Vagina (tissue), 2 donors: ENCODE measurements at regions not wholly inside any gene's neighbourhood (a gene's known extent, or its start where the extent isn't known, plus 50 kb on each side); places are given as distances from the start of the nearest gene placed in this dataset.
A peak's percentile ranks its signal among the peaks of the same experiment; 100 is the strongest.

Experiments
- DNase-seq, 2 donors: peaks; one replicate each; pipeline ENCODE4 v3.0.0-alpha.2; 2017; ENCODE audit errors: extremely low spot score in 2 of 2
- H3K27ac ChIP-seq: fragments of 200-600 bp; sonication (generic); one replicate; pipeline ENCODE4 v1.5.1; 2019
- H3K27me3 ChIP-seq: fragments of 200-600 bp; sonication (generic); one replicate; pipeline ENCODE4 v1.5.1; 2019
- H3K36me3 ChIP-seq, 2 donors: fragments of 200-600 bp; sonication (generic); one replicate each; pipeline ENCODE4 v1.5.1; 2017 to 2019
- H3K4me1 ChIP-seq: fragments of 200-600 bp; sonication (generic); one replicate; pipeline ENCODE4 v1.5.1; 2019
- H3K4me3 ChIP-seq, 2 donors: fragments of 200-600 bp; sonication (generic); 1 replicate in 1 of 2; 2 replicates in 1 of 2; pipeline ENCODE4 v1.5.1; 2016 to 2019
- H3K9me3 ChIP-seq: fragments of 200-600 bp; sonication (generic); one replicate; pipeline ENCODE4 v1.5.1; 2019
- POLR2A ChIP-seq, 2 donors: fragments of 450-650 bp; IDR thresholded peaks; one replicate each; pipeline ENCODE4 v1.6.1; 2017; ENCODE audit warnings: antibody characterized with exemption in 2 of 2, mild to moderate bottlenecking in 2 of 2, moderate library complexity in 2 of 2
- POLR2AphosphoS5 ChIP-seq, 2 donors: sonication (generic); formaldehyde crosslinking; IDR thresholded peaks; one replicate each; pipeline ENCODE4 v1.9.0; 2017; ENCODE audit warnings: antibody characterized with exemption in 2 of 2, mild to moderate bottlenecking in 2 of 2, low read depth in 1 of 2; ENCODE audit not compliant: insufficient read depth in 1 of 2
- intact Hi-C: fragments of 100-400 bp; cut with DNase I; formaldehyde crosslinking; loops from one replicate; pipeline ENCODE4 v1.15.1; 2023
- TF ChIP-seq, protein P1 (sequence below), 3 experiments: fragments of 450-650 bp in 2 of 3; fragments of 200-600 bp in 1 of 3; sonication (generic) in 1 of 3; IDR thresholded peaks; one replicate each; pipeline ENCODE4 v1.5.1; 2017 to 2019; ENCODE audit warnings: antibody characterized with exemption in 3 of 3, mild to moderate bottlenecking in 2 of 3, moderate library complexity in 2 of 3

DNA sequence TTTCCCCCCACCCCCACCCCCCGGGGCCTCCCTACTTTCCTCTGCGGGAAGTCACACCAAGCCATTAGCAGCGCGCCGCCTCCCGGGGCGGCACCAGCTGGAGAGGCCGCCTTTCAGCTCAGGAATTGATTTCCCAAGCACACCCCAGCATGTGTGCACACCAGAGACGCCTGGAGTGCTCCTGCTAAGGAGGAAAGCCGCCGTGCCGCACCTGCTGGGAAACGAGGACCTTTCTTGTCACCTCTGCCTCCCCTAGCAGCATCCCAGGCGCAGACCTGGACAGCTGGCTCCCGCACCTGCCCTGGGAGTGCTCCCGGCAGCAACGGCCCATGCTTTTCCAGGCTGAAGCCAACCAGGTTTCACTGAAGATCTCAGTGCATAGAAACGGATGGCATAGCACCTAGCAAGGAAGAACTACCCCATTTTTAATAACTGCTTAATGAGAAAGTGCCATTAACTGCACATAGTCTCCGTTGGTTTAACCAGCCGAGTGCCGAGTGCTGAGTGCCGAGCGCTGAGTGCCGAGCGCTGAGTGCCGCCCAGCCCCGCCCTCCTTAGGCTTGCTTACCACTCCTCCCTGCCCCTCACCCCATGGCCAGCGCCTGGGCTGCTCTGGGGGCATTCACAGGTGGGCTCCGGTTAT is 165.0 kb downstream of the USP12 start:
- H3K27ac ChIP-seq: no peak overlapping the region
- H3K4me1 ChIP-seq: peaks cover 20% of the 10 kb centered on the region
- no peaks in the 10 kb centered on the region for H3K9me3 ChIP-seq
- H3K4me3 ChIP-seq: peak overlapping the region; percentile 33
- H3K27me3 ChIP-seq: peaks cover 4% of the 10 kb centered on the region
- DNase-seq: peak in 1 of 2 donors; percentile 52
- TF ChIP-seq POLR2A (IDR thresholded peaks at IDR 0.05): no peak
- TF ChIP-seq, protein P1, sequence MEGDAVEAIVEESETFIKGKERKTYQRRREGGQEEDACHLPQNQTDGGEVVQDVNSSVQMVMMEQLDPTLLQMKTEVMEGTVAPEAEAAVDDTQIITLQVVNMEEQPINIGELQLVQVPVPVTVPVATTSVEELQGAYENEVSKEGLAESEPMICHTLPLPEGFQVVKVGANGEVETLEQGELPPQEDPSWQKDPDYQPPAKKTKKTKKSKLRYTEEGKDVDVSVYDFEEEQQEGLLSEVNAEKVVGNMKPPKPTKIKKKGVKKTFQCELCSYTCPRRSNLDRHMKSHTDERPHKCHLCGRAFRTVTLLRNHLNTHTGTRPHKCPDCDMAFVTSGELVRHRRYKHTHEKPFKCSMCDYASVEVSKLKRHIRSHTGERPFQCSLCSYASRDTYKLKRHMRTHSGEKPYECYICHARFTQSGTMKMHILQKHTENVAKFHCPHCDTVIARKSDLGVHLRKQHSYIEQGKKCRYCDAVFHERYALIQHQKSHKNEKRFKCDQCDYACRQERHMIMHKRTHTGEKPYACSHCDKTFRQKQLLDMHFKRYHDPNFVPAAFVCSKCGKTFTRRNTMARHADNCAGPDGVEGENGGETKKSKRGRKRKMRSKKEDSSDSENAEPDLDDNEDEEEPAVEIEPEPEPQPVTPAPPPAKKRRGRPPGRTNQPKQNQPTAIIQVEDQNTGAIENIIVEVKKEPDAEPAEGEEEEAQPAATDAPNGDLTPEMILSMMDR (IDR thresholded peaks at IDR 0.05): no peak
- TF ChIP-seq POLR2AphosphoS5 (IDR thresholded peaks at IDR 0.05; ENCODE audit: insufficient read depth in 1 of 2, low read depth in 1 of 2): no peak
- intact Hi-C loops: no loop called here
- H3K36me3 ChIP-seq: no peaks in the 10 kb centered on the region

DNA sequence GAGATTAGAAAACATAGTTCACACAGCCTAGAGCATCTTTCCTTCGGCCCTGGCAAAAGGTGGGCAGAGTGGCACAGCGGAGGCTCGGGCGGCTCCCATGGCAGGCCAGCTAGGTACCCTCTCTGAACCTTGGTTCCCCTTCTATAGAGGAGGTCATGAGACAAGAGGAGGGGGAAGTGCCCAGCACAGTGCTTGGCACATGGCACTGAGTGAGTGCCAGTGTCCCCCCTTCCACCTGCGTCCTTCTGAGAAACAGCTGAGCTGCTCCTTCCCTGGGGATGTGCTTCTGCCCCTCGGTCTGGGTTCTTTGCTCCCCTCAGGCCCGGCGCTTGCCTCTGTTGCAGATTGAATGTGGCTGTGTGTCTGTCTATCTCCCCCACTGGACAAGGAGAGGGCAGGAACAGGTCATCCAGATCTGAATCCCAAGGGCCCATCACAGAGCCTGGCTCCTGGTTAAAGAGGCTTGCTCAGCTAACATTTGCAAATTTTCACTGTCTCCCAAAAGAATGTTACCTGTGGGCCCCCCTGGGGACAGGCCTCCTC is 165.6 kb downstream of the USP12 start:
- H3K4me3 ChIP-seq: peak overlapping the region in 1 of 2 donors; percentile 33
- peaks cover 4% of the 10 kb centered on the region for H3K27me3 ChIP-seq
- TF ChIP-seq, protein P1 (IDR thresholded peaks at IDR 0.05): no peak
- TF ChIP-seq POLR2A (IDR thresholded peaks at IDR 0.05): no peak
- no peak for TF ChIP-seq POLR2AphosphoS5 (IDR thresholded peaks at IDR 0.05; ENCODE audit: insufficient read depth in 1 of 2, low read depth in 1 of 2)
- peaks cover 20% of the 10 kb centered on the region for H3K4me1 ChIP-seq
- H3K36me3 ChIP-seq: no peaks in the 10 kb centered on the region
- H3K9me3 ChIP-seq: no peaks in the 10 kb centered on the region
- H3K27ac ChIP-seq: no peak overlapping the region
- intact Hi-C loops: no loop called here
- DNase-seq: peak in 1 of 2 donors; percentile 85

DNA sequence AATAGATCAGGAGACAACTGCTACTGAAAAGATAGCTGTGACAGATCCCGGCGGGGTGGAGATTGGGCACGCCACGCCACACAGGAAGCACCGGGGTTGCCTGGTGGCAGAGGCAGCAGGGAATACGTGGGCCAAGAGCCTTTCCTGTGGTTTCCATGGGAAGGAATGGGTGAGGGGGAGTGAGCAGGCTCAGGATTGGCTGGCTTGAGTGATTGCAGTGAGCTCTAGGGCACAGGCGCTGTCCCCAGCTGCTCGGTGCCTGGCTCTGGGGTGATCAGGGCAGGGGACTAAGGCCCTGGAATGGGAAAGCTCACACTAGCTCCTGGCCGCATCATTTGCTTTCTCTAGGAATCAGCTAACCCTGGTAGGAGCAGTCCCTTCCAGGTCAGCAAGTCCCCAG is 166.1 kb downstream of the USP12 start:
- Histone ChIP-seq H3K4me1 (peaks cover 20% of the 10 kb centered on the region), H3K4me3 (no peak overlapping the region), H3K27ac (no peak overlapping the region), H3K9me3 (no peaks in the 10 kb centered on the region), H3K27me3 (peaks cover 4% of the 10 kb centered on the region), H3K36me3 (no peaks in the 10 kb centered on the region)
- no peak for DNase-seq
- intact Hi-C loops: no loop called here
- TF ChIP-seq, protein P1 (IDR thresholded peaks at IDR 0.05): no peak
- TF ChIP-seq POLR2AphosphoS5 (IDR thresholded peaks at IDR 0.05; ENCODE audit: insufficient read depth in 1 of 2, low read depth in 1 of 2) (no peak), POLR2A (IDR thresholded peaks at IDR 0.05) (no peak)

DNA sequence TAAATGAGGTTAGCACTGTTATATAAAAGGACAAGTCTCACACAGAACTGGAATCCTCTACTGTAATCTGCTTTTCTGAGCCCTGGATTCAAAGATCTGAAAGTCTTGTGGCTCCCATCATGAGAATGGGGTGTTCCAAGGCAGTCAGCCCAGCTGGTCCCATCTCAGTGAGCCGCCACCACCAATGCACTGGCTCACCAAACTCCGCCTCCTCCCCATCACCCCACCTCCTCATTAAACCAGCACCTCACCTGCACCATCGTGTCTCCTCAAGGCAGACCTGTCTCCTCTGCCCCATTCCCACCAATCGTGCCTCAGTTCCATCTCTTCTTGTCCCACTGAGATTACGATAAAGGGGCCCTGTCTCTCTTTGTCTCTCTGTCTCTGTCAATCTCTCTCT is 166.7 kb downstream of the USP12 start:
- peaks cover 4% of the 10 kb centered on the region for H3K27me3 ChIP-seq
- no peak overlapping the region for H3K4me3 ChIP-seq
- intact Hi-C loops: no loop called here
- H3K4me1 ChIP-seq: peaks cover 20% of the 10 kb centered on the region
- no peak for TF ChIP-seq POLR2A (IDR thresholded peaks at IDR 0.05)
- TF ChIP-seq, protein P1 (IDR thresholded peaks at IDR 0.05): no peak
- no peak for TF ChIP-seq POLR2AphosphoS5 (IDR thresholded peaks at IDR 0.05; ENCODE audit: insufficient read depth in 1 of 2, low read depth in 1 of 2)
- no peaks in the 10 kb centered on the region for H3K9me3 ChIP-seq
- DNase-seq: no peak
- no peaks in the 10 kb centered on the region for H3K36me3 ChIP-seq
- H3K27ac ChIP-seq: no peak overlapping the region

GRCh38 chr13:27004326-27004725 is 167.3 kb downstream of the USP12 start:
- intact Hi-C loops: no loop called here
- Histone ChIP-seq H3K4me3 (no peak overlapping the region), H3K27me3 (peaks cover 4% of the 10 kb centered on the region), H3K9me3 (no peaks in the 10 kb centered on the region), H3K4me1 (peaks cover 20% of the 10 kb centered on the region), H3K36me3 (no peaks in the 10 kb centered on the region), H3K27ac (no peak overlapping the region)
- no peak for DNase-seq
- TF ChIP-seq, protein P1 (IDR thresholded peaks at IDR 0.05): no peak
- TF ChIP-seq POLR2AphosphoS5 (IDR thresholded peaks at IDR 0.05; ENCODE audit: insufficient read depth in 1 of 2, low read depth in 1 of 2): no peak
- TF ChIP-seq POLR2A (IDR thresholded peaks at IDR 0.05): no peak
